ENCODE measurements at regions not wholly inside any gene's neighbourhood (a gene's known extent, or its start where the extent isn't known, plus 50 kb on each side); places are given as distances from the start of the nearest gene placed in this dataset.

DNA sequence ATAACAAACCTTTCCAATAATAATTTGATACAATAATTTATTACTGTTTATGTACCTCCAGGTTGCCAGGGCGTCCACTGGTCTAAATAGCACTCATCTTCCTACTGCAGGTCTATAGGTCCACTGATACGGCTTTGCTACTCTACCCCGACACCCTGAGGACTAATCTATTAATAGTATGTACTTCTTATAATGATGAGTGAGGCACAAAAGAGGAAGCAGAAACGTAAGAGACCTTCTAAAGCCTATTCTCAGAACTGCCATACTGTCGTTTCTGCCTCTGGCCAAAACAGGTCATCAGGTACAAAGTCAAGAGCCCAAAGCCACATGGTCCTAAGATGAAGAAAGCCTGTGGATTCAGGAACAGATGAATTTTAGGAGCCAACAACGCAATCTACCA, 163.2 kb upstream of the GRM7 start:
- no peak for TF ChIP-seq POLR2A (IDR thresholded peaks at IDR 0.05)
- TF ChIP-seq, protein P1, sequence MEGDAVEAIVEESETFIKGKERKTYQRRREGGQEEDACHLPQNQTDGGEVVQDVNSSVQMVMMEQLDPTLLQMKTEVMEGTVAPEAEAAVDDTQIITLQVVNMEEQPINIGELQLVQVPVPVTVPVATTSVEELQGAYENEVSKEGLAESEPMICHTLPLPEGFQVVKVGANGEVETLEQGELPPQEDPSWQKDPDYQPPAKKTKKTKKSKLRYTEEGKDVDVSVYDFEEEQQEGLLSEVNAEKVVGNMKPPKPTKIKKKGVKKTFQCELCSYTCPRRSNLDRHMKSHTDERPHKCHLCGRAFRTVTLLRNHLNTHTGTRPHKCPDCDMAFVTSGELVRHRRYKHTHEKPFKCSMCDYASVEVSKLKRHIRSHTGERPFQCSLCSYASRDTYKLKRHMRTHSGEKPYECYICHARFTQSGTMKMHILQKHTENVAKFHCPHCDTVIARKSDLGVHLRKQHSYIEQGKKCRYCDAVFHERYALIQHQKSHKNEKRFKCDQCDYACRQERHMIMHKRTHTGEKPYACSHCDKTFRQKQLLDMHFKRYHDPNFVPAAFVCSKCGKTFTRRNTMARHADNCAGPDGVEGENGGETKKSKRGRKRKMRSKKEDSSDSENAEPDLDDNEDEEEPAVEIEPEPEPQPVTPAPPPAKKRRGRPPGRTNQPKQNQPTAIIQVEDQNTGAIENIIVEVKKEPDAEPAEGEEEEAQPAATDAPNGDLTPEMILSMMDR (IDR thresholded peaks at IDR 0.05) = no peak

Measured in prostate gland (tissue), 2 donors.